A673 (cell line): ENCODE measurements at regions not wholly inside any gene's neighbourhood (a gene's known extent, or its start where the extent isn't known, plus 50 kb on each side); places are given as distances from the start of the nearest gene placed in this dataset.

ENCODE experiments used
- EZH2 ChIP-seq: fragments of 200-600 bp; sonication (generic); IDR thresholded peaks from 2 replicates; pipeline ENCODE4 v1.6.1; 2017; ENCODE audit warnings: borderline replicate concordance, low read depth, mild to moderate bottlenecking, mixed read lengths, antibody characterized with exemption, low read length; ENCODE audit not compliant: poor library complexity, severe bottlenecking
- TF ChIP-seq, protein P1 (sequence below): fragments of 300-800, 200-600 bp; sonication (generic); conservative IDR thresholded peaks from 2 replicates; pipeline ENCODE4 v1.5.1; 2017; ENCODE audit warnings: low read depth, mild to moderate bottlenecking, antibody characterized with exemption, low read length, moderate library complexity, mixed read lengths

DNA sequence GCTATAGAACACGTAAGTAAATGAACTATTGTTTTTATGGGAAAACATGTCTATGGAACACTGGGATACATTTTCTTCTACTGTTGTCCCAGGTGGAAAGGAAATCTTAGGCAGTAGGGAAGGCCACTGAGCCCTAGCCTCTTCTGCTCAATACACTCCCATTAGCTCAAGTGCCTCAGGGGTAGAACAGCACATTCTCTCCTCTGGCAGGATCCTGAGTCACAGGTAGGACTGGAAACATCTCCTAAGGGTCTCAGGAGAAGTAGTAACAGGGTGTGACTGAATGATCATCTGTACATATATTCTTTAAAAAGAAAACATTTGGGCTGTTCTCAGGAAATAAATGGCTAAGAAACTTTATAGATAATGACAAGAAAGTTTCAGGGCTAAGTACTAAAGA, 175.6 kb upstream of the ESRRG start:
- TF ChIP-seq EZH2, result no peak
- TF ChIP-seq, protein P1, sequence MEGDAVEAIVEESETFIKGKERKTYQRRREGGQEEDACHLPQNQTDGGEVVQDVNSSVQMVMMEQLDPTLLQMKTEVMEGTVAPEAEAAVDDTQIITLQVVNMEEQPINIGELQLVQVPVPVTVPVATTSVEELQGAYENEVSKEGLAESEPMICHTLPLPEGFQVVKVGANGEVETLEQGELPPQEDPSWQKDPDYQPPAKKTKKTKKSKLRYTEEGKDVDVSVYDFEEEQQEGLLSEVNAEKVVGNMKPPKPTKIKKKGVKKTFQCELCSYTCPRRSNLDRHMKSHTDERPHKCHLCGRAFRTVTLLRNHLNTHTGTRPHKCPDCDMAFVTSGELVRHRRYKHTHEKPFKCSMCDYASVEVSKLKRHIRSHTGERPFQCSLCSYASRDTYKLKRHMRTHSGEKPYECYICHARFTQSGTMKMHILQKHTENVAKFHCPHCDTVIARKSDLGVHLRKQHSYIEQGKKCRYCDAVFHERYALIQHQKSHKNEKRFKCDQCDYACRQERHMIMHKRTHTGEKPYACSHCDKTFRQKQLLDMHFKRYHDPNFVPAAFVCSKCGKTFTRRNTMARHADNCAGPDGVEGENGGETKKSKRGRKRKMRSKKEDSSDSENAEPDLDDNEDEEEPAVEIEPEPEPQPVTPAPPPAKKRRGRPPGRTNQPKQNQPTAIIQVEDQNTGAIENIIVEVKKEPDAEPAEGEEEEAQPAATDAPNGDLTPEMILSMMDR, result no peak
